ENCODE measurements at regions not wholly inside any gene's neighbourhood (a gene's known extent, or its start where the extent isn't known, plus 50 kb on each side); places are given as distances from the start of the nearest gene placed in this dataset.

DNA sequence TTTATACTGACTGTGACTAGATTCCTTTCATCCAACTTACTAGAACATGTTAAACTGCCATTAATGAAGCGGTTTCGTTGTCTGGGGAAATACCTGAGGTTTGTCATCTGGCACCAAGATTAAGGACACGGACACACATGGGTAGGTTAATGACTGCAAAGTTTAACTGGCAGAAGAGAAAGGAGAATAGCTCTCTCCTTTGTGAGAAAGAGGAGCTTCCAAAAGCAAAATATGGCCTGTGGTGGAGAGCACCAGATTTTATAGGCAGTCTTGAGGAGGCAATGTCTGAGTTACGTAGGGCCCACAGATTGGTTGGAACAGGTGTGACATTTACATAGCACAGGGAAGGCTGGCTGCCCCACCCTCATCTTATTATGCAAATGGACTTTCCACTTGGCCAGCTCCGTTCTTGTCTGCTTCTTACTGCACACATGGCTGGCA, 1193.0 kb upstream of the CELF2 start:
- Histone ChIP-seq H4K20me1 (ENCODE audit: insufficient read depth) (no peaks in the 10 kb centered on the region), H3K36me3 (ENCODE audit: low read depth) (no peaks in the 10 kb centered on the region), H3F3A (ENCODE audit: insufficient read depth, low read depth) (no peaks in the 10 kb centered on the region), H3K4me1 (replicated peaks; ENCODE audit: insufficient read depth) (no peaks in the 10 kb centered on the region), H3K4me2 (no peak overlapping the region), H3K4me3 (no peak overlapping the region), H3K79me2 (ENCODE audit: low read depth) (no peaks in the 10 kb centered on the region), H2AFZ (no peak overlapping the region), H3K27ac (no peak overlapping the region), H3K27me3 (ENCODE audit: insufficient read depth, low read depth) (no peaks in the 10 kb centered on the region), H3K9me3 (ENCODE audit: insufficient read depth, low read depth) (no peaks in the 10 kb centered on the region), H3K9me2 (ENCODE audit: insufficient read depth) (no peaks in the 10 kb centered on the region)
- DNase-seq, result no peak
- no TSS peak for BruUV-seq (replicated peaks)
- ChIA-PET POLR2A (ENCODE audit: unreplicated experiment) (no interaction called here), CTCF (no interaction called here)
- intact Hi-C loops (cut with micrococcal nuclease; ENCODE audit: unreplicated experiment), result no loop called here
- TF ChIP-seq, protein P1, sequence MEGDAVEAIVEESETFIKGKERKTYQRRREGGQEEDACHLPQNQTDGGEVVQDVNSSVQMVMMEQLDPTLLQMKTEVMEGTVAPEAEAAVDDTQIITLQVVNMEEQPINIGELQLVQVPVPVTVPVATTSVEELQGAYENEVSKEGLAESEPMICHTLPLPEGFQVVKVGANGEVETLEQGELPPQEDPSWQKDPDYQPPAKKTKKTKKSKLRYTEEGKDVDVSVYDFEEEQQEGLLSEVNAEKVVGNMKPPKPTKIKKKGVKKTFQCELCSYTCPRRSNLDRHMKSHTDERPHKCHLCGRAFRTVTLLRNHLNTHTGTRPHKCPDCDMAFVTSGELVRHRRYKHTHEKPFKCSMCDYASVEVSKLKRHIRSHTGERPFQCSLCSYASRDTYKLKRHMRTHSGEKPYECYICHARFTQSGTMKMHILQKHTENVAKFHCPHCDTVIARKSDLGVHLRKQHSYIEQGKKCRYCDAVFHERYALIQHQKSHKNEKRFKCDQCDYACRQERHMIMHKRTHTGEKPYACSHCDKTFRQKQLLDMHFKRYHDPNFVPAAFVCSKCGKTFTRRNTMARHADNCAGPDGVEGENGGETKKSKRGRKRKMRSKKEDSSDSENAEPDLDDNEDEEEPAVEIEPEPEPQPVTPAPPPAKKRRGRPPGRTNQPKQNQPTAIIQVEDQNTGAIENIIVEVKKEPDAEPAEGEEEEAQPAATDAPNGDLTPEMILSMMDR (conservative IDR thresholded peaks at IDR 0.05), result no peak
- TF ChIP-seq EZH2 (IDR thresholded peaks at IDR 0.05; ENCODE audit: low read depth), result no peak

DNA sequence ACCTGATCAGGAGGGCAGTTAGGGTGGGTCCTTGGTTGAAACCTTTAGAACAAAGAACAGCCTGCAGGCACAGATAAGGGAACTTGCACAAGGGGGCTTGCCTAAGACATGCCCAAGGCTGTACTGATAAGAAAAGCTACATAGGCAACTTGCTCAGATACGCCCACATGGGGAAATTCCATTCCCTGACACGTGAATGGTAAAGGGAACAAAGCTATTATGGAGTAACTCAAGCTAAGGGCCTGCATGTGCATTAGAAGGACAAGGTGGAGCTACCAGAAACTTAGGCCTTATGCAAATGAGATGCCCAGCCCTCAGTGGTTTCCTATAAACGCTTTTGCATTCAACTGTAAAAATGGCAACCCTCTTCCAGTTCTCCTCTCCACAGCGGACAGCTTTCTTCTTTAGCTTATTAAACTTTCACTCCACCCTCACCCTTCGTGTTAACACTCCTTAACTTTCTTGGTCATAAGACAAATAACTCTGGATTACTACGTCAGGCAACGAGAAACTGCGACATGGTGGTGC, 1192.1 kb upstream of the CELF2 start:
- Histone ChIP-seq H3K4me1 (replicated peaks; ENCODE audit: insufficient read depth) (no peaks in the 10 kb centered on the region), H3K36me3 (ENCODE audit: low read depth) (no peaks in the 10 kb centered on the region), H2AFZ (no peak overlapping the region), H3K4me3 (no peak overlapping the region), H3K27me3 (ENCODE audit: insufficient read depth, low read depth) (no peaks in the 10 kb centered on the region), H4K20me1 (ENCODE audit: insufficient read depth) (no peaks in the 10 kb centered on the region), H3F3A (ENCODE audit: insufficient read depth, low read depth) (no peaks in the 10 kb centered on the region), H3K79me2 (ENCODE audit: low read depth) (no peaks in the 10 kb centered on the region), H3K4me2 (no peak overlapping the region), H3K27ac (no peak overlapping the region), H3K9me3 (ENCODE audit: insufficient read depth, low read depth) (no peaks in the 10 kb centered on the region), H3K9me2 (ENCODE audit: insufficient read depth) (no peaks in the 10 kb centered on the region)
- ChIA-PET CTCF (no interaction called here), POLR2A (ENCODE audit: unreplicated experiment) (no interaction called here)
- BruUV-seq (replicated peaks), result no TSS peak
- intact Hi-C loops (cut with micrococcal nuclease; ENCODE audit: unreplicated experiment), result no loop called here
- TF ChIP-seq, protein P1 (conservative IDR thresholded peaks at IDR 0.05), result no peak
- TF ChIP-seq EZH2 (IDR thresholded peaks at IDR 0.05; ENCODE audit: low read depth), result no peak
- no peak for DNase-seq

DNA sequence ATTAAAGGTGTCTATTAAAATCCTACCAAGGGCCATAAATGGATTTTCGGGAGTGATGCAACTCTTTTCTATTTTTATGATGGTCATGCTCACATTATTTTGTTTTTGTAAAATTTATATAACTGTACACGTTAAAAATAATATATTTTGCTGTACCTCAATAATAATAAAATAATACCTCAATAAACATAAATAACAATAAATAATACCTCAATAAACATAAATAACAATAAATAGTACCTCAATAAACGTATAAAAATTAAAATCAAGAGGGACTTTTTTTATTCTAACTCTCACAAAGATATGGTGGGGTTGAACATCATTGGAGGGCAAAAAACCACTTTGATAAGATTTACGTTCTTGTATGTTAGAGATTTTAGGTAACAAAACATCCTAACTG, 1189.6 kb upstream of the CELF2 start:
- H3K4me3 ChIP-seq, result no peak overlapping the region
- H3K4me1 ChIP-seq (replicated peaks; ENCODE audit: insufficient read depth), result no peaks in the 10 kb centered on the region
- no peaks in the 10 kb centered on the region for H3K9me2 ChIP-seq (ENCODE audit: insufficient read depth)
- ChIA-PET POLR2A (ENCODE audit: unreplicated experiment) (no interaction called here), CTCF (no interaction called here)
- intact Hi-C loops (cut with micrococcal nuclease; ENCODE audit: unreplicated experiment), result no loop called here
- no peaks in the 10 kb centered on the region for H3K27me3 ChIP-seq (ENCODE audit: insufficient read depth, low read depth)
- no peaks in the 10 kb centered on the region for H4K20me1 ChIP-seq (ENCODE audit: insufficient read depth)
- no peak overlapping the region for H2AFZ ChIP-seq
- TF ChIP-seq, protein P1 (conservative IDR thresholded peaks at IDR 0.05), result no peak
- TF ChIP-seq EZH2 (IDR thresholded peaks at IDR 0.05; ENCODE audit: low read depth), result no peak
- no peaks in the 10 kb centered on the region for H3F3A ChIP-seq (ENCODE audit: insufficient read depth, low read depth)
- DNase-seq, result no peak
- H3K4me2 ChIP-seq, result no peak overlapping the region
- BruUV-seq (replicated peaks), result no TSS peak
- H3K9me3 ChIP-seq (ENCODE audit: insufficient read depth, low read depth), result no peaks in the 10 kb centered on the region
- no peaks in the 10 kb centered on the region for H3K79me2 ChIP-seq (ENCODE audit: low read depth)
- H3K27ac ChIP-seq, result no peak overlapping the region
- H3K36me3 ChIP-seq (ENCODE audit: low read depth), result no peaks in the 10 kb centered on the region
